WTC11 (cell line): ENCODE measurements at regions not wholly inside any gene's neighbourhood (a gene's known extent, or its start where the extent isn't known, plus 50 kb on each side); places are given as distances from the start of the nearest gene placed in this dataset.

ENCODE experiments used
- ATAC-seq: fragments of 200-7000 bp; cut with Tn5 transposase; 2 replicates; pipeline ENCODE4 v1.10.0; 2021; ENCODE audit warnings: mild to moderate bottlenecking, moderate library complexity
- CTCF ChIA-PET: fragments of 300-600 bp; sonication (Branson Sonifier 250); formaldehyde crosslinking; loops from one replicate; lab custom pipeline; 2021; ENCODE audit warnings: antibody characterized with exemption; lab: Charles Lee
- POLR2A ChIA-PET: fragments of 350-600 bp; sonication (Branson Sonifier 250); formaldehyde crosslinking; loops from one replicate; lab custom pipeline; 2021; ENCODE audit warnings: antibody characterized with exemption; lab: Charles Lee
- DNase-seq: peaks from one replicate; pipeline ENCODE4 v3.0.0; 2021; ENCODE audit warnings: low spot score
- H3K27ac Mint-ChIP-seq: 2 replicates; pipeline ENCODE4 v1.8.0; 2021; ENCODE audit warnings: mixed read lengths
- H3K27me3 Mint-ChIP-seq: 2 replicates; pipeline ENCODE4 v1.8.0; 2021; ENCODE audit warnings: low read depth, mild to moderate bottlenecking, moderate library complexity, mixed read lengths
- H3K36me3 Mint-ChIP-seq: 2 replicates; pipeline ENCODE4 v1.8.0; 2021; ENCODE audit warnings: mixed read lengths
- H3K4me1 Mint-ChIP-seq: 2 replicates; pipeline ENCODE4 v1.8.0; 2022; ENCODE audit warnings: mixed read lengths
- H3K4me3 Mint-ChIP-seq: 2 replicates; pipeline ENCODE4 v1.8.0; 2021; ENCODE audit warnings: mild to moderate bottlenecking, moderate library complexity, mixed read lengths
- H3K9me3 Mint-ChIP-seq: 2 replicates; pipeline ENCODE4 v1.8.0; 2021; ENCODE audit warnings: mixed read lengths
- AR ChIP-seq: fragments of 250-450 bp; sonication (Bioruptor Pico); IDR thresholded peaks from 2 replicates; pipeline ENCODE4 v1.9.0; 2021; ENCODE audit warnings: mild to moderate bottlenecking
- ATF1 ChIP-seq: sonication (generic); formaldehyde crosslinking; IDR thresholded peaks from 2 replicates; pipeline ENCODE4 v1.8.1; 2023; ENCODE audit warnings: mild to moderate bottlenecking, moderate library complexity, missing genetic modification reagents
- ATF2 ChIP-seq: sonication (generic); formaldehyde crosslinking; IDR thresholded peaks from 2 replicates; pipeline ENCODE4 v1.8.1; 2022; ENCODE audit warnings: low read depth, missing genetic modification reagents, borderline replicate concordance
- ATF6 ChIP-seq: sonication (generic); formaldehyde crosslinking; IDR thresholded peaks from 2 replicates; pipeline ENCODE4 v1.8.1; 2023; ENCODE audit warnings: mild to moderate bottlenecking, missing genetic modification reagents
- CREB1 ChIP-seq: sonication (generic); formaldehyde crosslinking; IDR thresholded peaks from 2 replicates; pipeline ENCODE4 v1.8.0; 2023; ENCODE audit warnings: mild to moderate bottlenecking, missing genetic modification reagents
- CREM ChIP-seq: sonication (generic); formaldehyde crosslinking; IDR thresholded peaks from 2 replicates; pipeline ENCODE4 v1.8.1; 2022; ENCODE audit warnings: mild to moderate bottlenecking, missing genetic modification reagents, moderate library complexity
- GTF2I ChIP-seq: fragments of 250-450 bp; sonication (Bioruptor Pico); conservative IDR thresholded peaks from 2 replicates; pipeline ENCODE4 v1.4.0; 2021; ENCODE audit warnings: mild to moderate bottlenecking
- HMGA2 ChIP-seq: fragments of 250-450 bp; sonication (Bioruptor Pico); IDR thresholded peaks from 2 replicates; pipeline ENCODE4 v1.4.0; 2021; ENCODE audit warnings: mild to moderate bottlenecking, moderate library complexity
- IRF2 ChIP-seq: sonication (generic); formaldehyde crosslinking; IDR thresholded peaks from 2 replicates; pipeline ENCODE4 v1.8.0; 2022; ENCODE audit warnings: low read depth, missing genetic modification reagents, borderline replicate concordance
- RORB ChIP-seq: fragments of 250-450 bp; sonication (Bioruptor Pico); IDR thresholded peaks from 2 replicates; pipeline ENCODE4 v1.9.0; 2021; ENCODE audit warnings: mild to moderate bottlenecking
- SOX15 ChIP-seq: fragments of 250-450 bp; sonication (Bioruptor Pico); IDR thresholded peaks from 2 replicates; pipeline ENCODE4 v1.9.0; 2021; ENCODE audit warnings: mild to moderate bottlenecking
- SP1 ChIP-seq: sonication (generic); formaldehyde crosslinking; conservative IDR thresholded peaks from 2 replicates; pipeline ENCODE4 v1.8.1; 2022; ENCODE audit warnings: missing genetic modification reagents
- TEAD1 ChIP-seq: sonication (generic); formaldehyde crosslinking; IDR thresholded peaks from 2 replicates; pipeline ENCODE4 v1.8.0; 2022; ENCODE audit warnings: mild to moderate bottlenecking, missing genetic modification reagents
- ZBTB43 ChIP-seq: sonication (generic); formaldehyde crosslinking; IDR thresholded peaks from 2 replicates; pipeline ENCODE4 v1.8.1; 2023; ENCODE audit warnings: mild to moderate bottlenecking, missing genetic modification reagents
- ZNF396 ChIP-seq: fragments of 250-450 bp; sonication (Bioruptor Pico); IDR thresholded peaks from 2 replicates; pipeline ENCODE4 v1.8.0; 2021; ENCODE audit warnings: mild to moderate bottlenecking, moderate library complexity, borderline replicate concordance
- TF ChIP-seq, protein P1 (sequence below): sonication (generic); formaldehyde crosslinking; IDR thresholded peaks from 2 replicates; pipeline ENCODE4 v1.8.1; 2023; ENCODE audit warnings: mild to moderate bottlenecking, missing genetic modification reagents, borderline replicate concordance
- TF ChIP-seq, protein P2 (sequence below): sonication (generic); formaldehyde crosslinking; conservative IDR thresholded peaks from 2 replicates; pipeline ENCODE4 v1.8.1; 2023; ENCODE audit warnings: mild to moderate bottlenecking, low read depth, missing genetic modification reagents, moderate library complexity
- TF ChIP-seq, protein P3 (sequence below): fragments of 250-450 bp; sonication (Bioruptor Pico); IDR thresholded peaks from 2 replicates; pipeline ENCODE4 v1.8.0; 2021; ENCODE audit warnings: mild to moderate bottlenecking

DNA sequence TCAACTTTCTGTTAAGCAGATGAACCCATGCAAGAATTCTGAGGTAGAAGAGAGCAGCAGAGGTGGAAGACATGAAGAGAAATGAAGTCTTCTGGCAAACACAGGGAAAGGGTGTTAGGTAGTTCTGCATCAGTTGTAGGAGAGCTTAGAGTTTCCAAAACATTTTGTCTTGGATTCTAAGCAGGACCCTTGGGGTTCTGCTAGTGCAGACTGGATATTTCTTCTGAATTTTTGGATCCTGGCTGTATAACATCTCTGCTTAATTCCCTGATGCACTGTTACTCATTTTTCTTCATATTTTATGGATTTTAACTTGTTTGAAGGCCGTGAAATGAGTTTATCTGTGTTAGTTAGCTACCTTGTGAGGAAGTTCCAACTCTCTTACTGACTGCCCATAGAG, 208.7 kb upstream of the SLC35G4 start (continued):
- no peak for TF ChIP-seq AR (CRISPR knock-in tag)
- no peak for TF ChIP-seq ZNF396 (CRISPR knock-in tag)
- no peak for TF ChIP-seq TEAD1 (CRISPR knock-in tag)
- no peak for TF ChIP-seq CREB1 (CRISPR knock-in tag)
- TF ChIP-seq, protein P1, sequence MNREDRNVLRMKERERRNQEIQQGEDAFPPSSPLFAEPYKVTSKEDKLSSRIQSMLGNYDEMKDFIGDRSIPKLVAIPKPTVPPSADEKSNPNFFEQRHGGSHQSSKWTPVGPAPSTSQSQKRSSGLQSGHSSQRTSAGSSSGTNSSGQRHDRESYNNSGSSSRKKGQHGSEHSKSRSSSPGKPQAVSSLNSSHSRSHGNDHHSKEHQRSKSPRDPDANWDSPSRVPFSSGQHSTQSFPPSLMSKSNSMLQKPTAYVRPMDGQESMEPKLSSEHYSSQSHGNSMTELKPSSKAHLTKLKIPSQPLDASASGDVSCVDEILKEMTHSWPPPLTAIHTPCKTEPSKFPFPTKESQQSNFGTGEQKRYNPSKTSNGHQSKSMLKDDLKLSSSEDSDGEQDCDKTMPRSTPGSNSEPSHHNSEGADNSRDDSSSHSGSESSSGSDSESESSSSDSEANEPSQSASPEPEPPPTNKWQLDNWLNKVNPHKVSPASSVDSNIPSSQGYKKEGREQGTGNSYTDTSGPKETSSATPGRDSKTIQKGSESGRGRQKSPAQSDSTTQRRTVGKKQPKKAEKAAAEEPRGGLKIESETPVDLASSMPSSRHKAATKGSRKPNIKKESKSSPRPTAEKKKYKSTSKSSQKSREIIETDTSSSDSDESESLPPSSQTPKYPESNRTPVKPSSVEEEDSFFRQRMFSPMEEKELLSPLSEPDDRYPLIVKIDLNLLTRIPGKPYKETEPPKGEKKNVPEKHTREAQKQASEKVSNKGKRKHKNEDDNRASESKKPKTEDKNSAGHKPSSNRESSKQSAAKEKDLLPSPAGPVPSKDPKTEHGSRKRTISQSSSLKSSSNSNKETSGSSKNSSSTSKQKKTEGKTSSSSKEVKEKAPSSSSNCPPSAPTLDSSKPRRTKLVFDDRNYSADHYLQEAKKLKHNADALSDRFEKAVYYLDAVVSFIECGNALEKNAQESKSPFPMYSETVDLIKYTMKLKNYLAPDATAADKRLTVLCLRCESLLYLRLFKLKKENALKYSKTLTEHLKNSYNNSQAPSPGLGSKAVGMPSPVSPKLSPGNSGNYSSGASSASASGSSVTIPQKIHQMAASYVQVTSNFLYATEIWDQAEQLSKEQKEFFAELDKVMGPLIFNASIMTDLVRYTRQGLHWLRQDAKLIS = no peak
- TF ChIP-seq HMGA2 (CRISPR knock-in tag) = no peak
- no peak for TF ChIP-seq ZBTB43 (CRISPR knock-in tag)
- TF ChIP-seq, protein P2, sequence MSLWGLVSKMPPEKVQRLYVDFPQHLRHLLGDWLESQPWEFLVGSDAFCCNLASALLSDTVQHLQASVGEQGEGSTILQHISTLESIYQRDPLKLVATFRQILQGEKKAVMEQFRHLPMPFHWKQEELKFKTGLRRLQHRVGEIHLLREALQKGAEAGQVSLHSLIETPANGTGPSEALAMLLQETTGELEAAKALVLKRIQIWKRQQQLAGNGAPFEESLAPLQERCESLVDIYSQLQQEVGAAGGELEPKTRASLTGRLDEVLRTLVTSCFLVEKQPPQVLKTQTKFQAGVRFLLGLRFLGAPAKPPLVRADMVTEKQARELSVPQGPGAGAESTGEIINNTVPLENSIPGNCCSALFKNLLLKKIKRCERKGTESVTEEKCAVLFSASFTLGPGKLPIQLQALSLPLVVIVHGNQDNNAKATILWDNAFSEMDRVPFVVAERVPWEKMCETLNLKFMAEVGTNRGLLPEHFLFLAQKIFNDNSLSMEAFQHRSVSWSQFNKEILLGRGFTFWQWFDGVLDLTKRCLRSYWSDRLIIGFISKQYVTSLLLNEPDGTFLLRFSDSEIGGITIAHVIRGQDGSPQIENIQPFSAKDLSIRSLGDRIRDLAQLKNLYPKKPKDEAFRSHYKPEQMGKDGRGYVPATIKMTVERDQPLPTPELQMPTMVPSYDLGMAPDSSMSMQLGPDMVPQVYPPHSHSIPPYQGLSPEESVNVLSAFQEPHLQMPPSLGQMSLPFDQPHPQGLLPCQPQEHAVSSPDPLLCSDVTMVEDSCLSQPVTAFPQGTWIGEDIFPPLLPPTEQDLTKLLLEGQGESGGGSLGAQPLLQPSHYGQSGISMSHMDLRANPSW (CRISPR knock-in tag) = no peak
- no peak for TF ChIP-seq IRF2 (CRISPR knock-in tag)
- no peak for TF ChIP-seq ATF1 (CRISPR knock-in tag)

DNA sequence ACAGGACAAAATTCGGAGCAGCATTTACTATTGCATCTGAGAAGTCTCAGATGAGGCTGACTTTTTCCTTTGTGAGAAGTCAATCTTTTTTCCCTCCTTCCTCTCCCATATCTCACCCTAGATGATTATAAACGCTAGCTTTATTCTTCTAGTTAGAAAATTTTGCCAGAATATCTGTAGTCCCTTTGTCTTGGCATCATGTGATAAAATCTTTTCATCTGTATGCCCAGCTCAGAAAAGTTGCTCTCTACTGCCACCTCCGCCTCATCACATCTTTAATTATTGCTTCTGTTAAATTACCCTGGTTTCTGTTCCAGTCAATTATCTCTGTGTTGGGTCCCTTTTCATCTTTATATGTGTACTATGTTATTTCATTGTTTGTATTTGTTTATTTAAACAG, 210.8 kb upstream of the SLC35G4 start:
- ChIA-PET CTCF (interaction anchor here (0.6 to 1.8 kb wide), 14 partner anchors 8 to 183 kb away, joined by 3 to 10 read pairs (median 4); no protein-coding TSS in a partner anchor), POLR2A (no interaction called here)
- no peak for DNase-seq
- Mint-ChIP-seq H3K9me3 (no peaks in the 10 kb centered on the region), H3K4me3 (no peak overlapping the region), H3K27me3 (no peaks in the 10 kb centered on the region), H3K4me1 (peaks cover 4% of the 10 kb centered on the region), H3K36me3 (no peaks in the 10 kb centered on the region), H3K27ac (no peak overlapping the region)
- no peak for ATAC-seq
- no peak for TF ChIP-seq ATF2 (CRISPR knock-in tag)
- TF ChIP-seq, protein P3, sequence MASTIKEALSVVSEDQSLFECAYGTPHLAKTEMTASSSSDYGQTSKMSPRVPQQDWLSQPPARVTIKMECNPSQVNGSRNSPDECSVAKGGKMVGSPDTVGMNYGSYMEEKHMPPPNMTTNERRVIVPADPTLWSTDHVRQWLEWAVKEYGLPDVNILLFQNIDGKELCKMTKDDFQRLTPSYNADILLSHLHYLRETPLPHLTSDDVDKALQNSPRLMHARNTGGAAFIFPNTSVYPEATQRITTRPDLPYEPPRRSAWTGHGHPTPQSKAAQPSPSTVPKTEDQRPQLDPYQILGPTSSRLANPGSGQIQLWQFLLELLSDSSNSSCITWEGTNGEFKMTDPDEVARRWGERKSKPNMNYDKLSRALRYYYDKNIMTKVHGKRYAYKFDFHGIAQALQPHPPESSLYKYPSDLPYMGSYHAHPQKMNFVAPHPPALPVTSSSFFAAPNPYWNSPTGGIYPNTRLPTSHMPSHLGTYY (CRISPR knock-in tag) = no peak
- TF ChIP-seq SOX15 (CRISPR knock-in tag) = no peak
- TF ChIP-seq IRF2 (CRISPR knock-in tag) = no peak
- TF ChIP-seq ATF6 (CRISPR knock-in tag) = no peak
- no peak for TF ChIP-seq GTF2I (CRISPR knock-in tag)
- no peak for TF ChIP-seq CREM (CRISPR knock-in tag)
- no peak for TF ChIP-seq RORB
- TF ChIP-seq SP1 (CRISPR knock-in tag) = no peak
